Mucosa of rectum (tissue), 2 donors: ENCODE measurements at regions not wholly inside any gene's neighbourhood (a gene's known extent, or its start where the extent isn't known, plus 50 kb on each side); places are given as distances from the start of the nearest gene placed in this dataset.
"Not testable (repeated sequence)": the region's sequence is repeated elsewhere in the genome, so short reads cannot be mapped to it uniquely, and the experiment has no call there.

Source experiments
- H3K27ac ChIP-seq, 2 donors: one replicate each; pipeline ENCODE4 v1.7.0; 2013; ENCODE audit warnings: inconsistent platforms in 2 of 2, low read depth in 2 of 2, low read length in 2 of 2
- H3K27me3 ChIP-seq, 2 donors: one replicate each; pipeline ENCODE4 v1.7.0; 2013; ENCODE audit warnings: low read length in 2 of 2; ENCODE audit not compliant: control insufficient read depth in 2 of 2, insufficient read depth in 2 of 2
- H3K36me3 ChIP-seq, 2 donors: one replicate each; pipeline ENCODE4 v1.7.0; 2013; ENCODE audit warnings: low read length in 2 of 2; ENCODE audit not compliant: control insufficient read depth in 2 of 2, insufficient read depth in 2 of 2
- H3K4me1 ChIP-seq, 2 donors: one replicate each; pipeline ENCODE4 v1.7.0; 2013; ENCODE audit warnings: low read length in 2 of 2, mild to moderate bottlenecking in 1 of 2; ENCODE audit not compliant: control insufficient read depth in 2 of 2, insufficient read depth in 2 of 2
- H3K4me3 ChIP-seq, 2 donors: one replicate each; pipeline ENCODE4 v1.7.0; 2013; ENCODE audit warnings: low read length in 2 of 2
- H3K9ac ChIP-seq, 2 donors: one replicate each; pipeline ENCODE4 v1.7.0; 2013; ENCODE audit warnings: low read length in 2 of 2, low read depth in 1 of 2, mild to moderate bottlenecking in 1 of 2
- H3K9me3 ChIP-seq, 2 donors: one replicate each; pipeline ENCODE4 v1.7.0; 2013; ENCODE audit warnings: low read length in 2 of 2; ENCODE audit not compliant: control insufficient read depth in 2 of 2
- donor health status: healthy.
- donor health status: Normal muscosa, but diverticular disease.

GRCh38 chr1:106319612-106320011, 736.9 kb upstream of the PRMT6 start:
- H3K27ac ChIP-seq, result no peak overlapping the region
- H3K9me3 ChIP-seq, result no peaks in the 10 kb centered on the region
- H3K4me1 ChIP-seq, result no peaks in the 10 kb centered on the region
- no peaks in the 10 kb centered on the region for H3K36me3 ChIP-seq
- H3K9ac ChIP-seq, result no peak overlapping the region
- no peak overlapping the region for H3K4me3 ChIP-seq
- no peaks in the 10 kb centered on the region for H3K27me3 ChIP-seq

GRCh38 chr1:106325600-106325999, 730.9 kb upstream of the PRMT6 start:
- no peak overlapping the region for H3K4me3 ChIP-seq

DNA sequence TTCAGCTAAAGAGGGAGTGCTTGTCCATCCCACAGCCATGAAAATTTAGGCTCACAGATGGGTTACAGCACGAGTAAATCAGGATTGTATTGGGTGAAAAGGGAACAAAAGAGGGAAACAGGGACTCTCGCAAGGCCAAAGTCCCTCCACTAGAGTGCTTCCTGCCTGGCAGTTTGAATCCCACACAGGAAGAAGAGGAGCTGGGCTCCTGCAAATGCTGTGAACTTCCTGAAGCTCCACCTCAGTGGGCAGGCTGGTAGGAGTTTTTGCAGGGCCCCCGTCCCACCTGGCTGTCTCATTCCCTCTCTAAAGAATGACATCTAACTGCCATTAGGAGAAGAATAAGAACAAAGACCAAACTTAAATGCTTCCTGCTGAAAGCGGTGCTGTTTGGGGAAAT, 712.0 kb upstream of the PRMT6 start:
- Histone ChIP-seq H3K9ac (no peak overlapping the region), H3K27ac (no peak overlapping the region), H3K36me3 (no peaks in the 10 kb centered on the region), H3K9me3 (peaks cover under 1 to 6% of the 10 kb centered on the region in 2 donors), H3K4me3 (no peak overlapping the region), H3K27me3 (no peaks in the 10 kb centered on the region), H3K4me1 (no peaks in the 10 kb centered on the region)

More at GRCh38 chr1:106325600-106325999, 730.9 kb upstream of the PRMT6 start:
- H3K27ac ChIP-seq, result no peak overlapping the region
- no peak overlapping the region for H3K9ac ChIP-seq
- H3K36me3 ChIP-seq, result no peaks in the 10 kb centered on the region
- no peaks in the 10 kb centered on the region for H3K9me3 ChIP-seq
- no peaks in the 10 kb centered on the region for H3K27me3 ChIP-seq
- no peaks in the 10 kb centered on the region for H3K4me1 ChIP-seq

GRCh38 chr1:106360252-106360651, 696.2 kb upstream of the PRMT6 start:
- Histone ChIP-seq H3K36me3 (no peaks in the 10 kb centered on the region), H3K9ac (no peak overlapping the region), H3K27me3 (no peaks in the 10 kb centered on the region), H3K9me3 (no peaks in the 10 kb centered on the region), H3K4me1 (no peaks in the 10 kb centered on the region), H3K4me3 (no peak overlapping the region), H3K27ac (no peak overlapping the region)

DNA sequence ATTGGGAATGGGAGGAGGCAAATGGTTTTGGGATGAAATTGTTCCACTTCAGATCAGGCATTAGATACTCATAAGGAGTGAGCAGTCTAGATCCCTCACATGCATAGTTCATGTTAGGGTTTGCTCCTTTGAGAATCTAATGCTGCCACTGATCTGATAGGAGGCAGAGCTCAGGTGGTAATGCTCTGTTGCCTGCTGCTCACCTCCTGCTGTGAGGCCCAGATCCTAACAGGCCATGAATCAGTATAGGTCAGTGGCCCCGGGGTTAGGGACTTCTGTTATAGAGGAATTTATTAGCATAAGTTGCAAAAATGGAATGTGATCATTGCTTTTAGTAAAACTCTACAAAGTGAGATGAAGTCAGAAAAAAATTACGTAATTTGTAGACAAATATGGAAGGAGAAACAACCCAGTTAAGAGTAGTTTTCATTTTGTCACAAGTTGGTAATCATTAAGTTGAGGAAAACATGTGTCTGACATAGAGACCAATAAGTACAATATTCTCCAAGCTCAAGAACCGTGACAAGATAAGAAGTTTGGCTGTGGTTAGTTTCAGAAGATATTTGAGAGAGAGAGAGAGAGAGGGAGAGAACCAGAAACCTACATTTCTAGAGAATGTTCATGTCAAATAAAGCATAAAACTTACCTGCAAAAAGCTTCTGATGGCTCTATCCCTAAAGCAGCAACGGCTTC, 689.7 kb upstream of the PRMT6 start:
- Histone ChIP-seq H3K27ac (no peak overlapping the region), H3K9me3 (no peaks in the 10 kb centered on the region), H3K4me1 (no peaks in the 10 kb centered on the region)

DNA sequence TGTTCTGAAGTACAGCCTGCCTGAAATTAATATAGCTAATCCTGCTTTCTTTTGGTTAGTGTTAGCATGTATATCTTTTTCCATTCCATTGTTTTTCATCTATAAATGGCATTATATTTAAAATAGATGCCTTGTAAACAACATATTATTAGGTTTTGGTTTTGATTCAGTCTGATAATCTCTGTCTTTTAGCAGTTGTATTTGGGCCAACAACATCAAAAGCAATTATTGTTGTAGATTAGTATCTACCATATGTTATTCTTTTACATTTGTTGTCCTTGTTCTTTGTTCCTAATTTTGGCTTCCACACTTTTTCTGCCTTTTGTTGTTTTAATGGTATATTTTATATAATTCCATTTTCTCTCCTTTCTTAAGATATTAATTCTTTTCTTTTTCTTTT, 678.2 kb upstream of the PRMT6 start:
- no peaks in the 10 kb centered on the region for H3K27me3 ChIP-seq
- H3K36me3 ChIP-seq, result no peaks in the 10 kb centered on the region
- no peaks in the 10 kb centered on the region for H3K4me1 ChIP-seq
- H3K9ac ChIP-seq, result no peak overlapping the region
- no peaks in the 10 kb centered on the region for H3K9me3 ChIP-seq
- no peak overlapping the region for H3K4me3 ChIP-seq
- no peak overlapping the region for H3K27ac ChIP-seq

More for the DNA sequence above, 689.7 kb upstream of the PRMT6 start:
- no peaks in the 10 kb centered on the region for H3K27me3 ChIP-seq
- H3K4me3 ChIP-seq, result no peak overlapping the region
- no peak overlapping the region for H3K9ac ChIP-seq
- H3K36me3 ChIP-seq, result no peaks in the 10 kb centered on the region

- H3K4me3 ChIP-seq, result no peak overlapping the region
- H3K27me3 ChIP-seq, result no peaks in the 10 kb centered on the region
- no peaks in the 10 kb centered on the region for H3K36me3 ChIP-seq
- no peak overlapping the region for H3K9ac ChIP-seq
- H3K9me3 ChIP-seq, result no peaks in the 10 kb centered on the region
- H3K27ac ChIP-seq, result no peak overlapping the region
- no peaks in the 10 kb centered on the region for H3K4me1 ChIP-seq
Observed at GRCh38 chr1:106380772-106381171, 675.7 kb upstream of the PRMT6 start.

DNA sequence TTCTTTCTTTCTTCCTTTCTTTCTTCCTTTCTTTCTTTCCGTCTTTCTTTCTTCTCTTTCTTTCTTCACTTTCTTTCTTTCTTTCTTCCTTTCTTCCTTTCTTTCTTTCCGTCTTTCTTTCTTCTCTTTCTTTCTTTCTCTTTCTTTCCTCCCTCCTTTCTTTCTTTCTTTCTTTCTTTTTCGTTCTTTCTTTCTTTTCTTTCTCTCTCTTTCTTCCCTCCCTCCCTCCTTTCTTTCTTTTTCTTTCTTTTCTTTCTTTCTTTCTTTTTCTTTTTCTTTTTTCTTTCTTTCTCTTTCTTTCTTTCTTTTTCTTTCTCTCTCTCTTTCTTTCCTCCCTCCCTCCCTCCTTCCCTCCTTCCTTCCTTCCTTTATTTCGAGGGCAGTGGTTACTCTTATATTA, 667.3 kb upstream of the PRMT6 start:
- H3K4me3 ChIP-seq, H3K27ac ChIP-seq, H3K9ac ChIP-seq, H3K27me3 ChIP-seq, H3K4me1 ChIP-seq, H3K36me3 ChIP-seq, H3K9me3 ChIP-seq: not testable (repeated sequence)

DNA sequence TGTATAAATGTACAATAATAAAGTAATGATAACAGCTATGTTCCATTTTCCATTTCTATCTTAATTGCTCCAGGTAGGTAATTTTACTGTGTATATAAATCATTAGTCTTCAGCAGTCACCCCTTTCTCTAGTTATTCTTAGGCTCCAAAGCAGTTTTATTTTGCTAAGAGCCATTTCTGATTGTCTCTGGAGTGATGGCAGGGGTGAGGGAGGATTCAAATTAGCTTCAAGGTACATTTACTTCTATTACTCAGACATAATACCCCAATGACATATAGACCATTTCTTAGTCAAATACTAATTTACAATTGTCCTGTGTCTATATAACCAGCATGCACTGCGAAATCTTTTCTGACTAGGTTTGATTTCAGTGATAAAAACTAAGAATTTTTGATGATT, 663.4 kb upstream of the PRMT6 start:
- Histone ChIP-seq H3K27ac (no peak overlapping the region), H3K9me3 (no peaks in the 10 kb centered on the region), H3K4me3 (no peak overlapping the region), H3K4me1 (no peaks in the 10 kb centered on the region), H3K27me3 (no peaks in the 10 kb centered on the region), H3K9ac (no peak overlapping the region), H3K36me3 (no peaks in the 10 kb centered on the region)

GRCh38 chr1:106396020-106396419, 660.5 kb upstream of the PRMT6 start:
- Histone ChIP-seq H3K4me3 (no peak overlapping the region), H3K27ac (no peak overlapping the region), H3K36me3 (no peaks in the 10 kb centered on the region), H3K9me3 (no peaks in the 10 kb centered on the region), H3K27me3 (no peaks in the 10 kb centered on the region), H3K4me1 (no peaks in the 10 kb centered on the region), H3K9ac (no peak overlapping the region)

- Histone ChIP-seq H3K4me1 (no peaks in the 10 kb centered on the region), H3K9ac (no peak overlapping the region), H3K36me3 (no peaks in the 10 kb centered on the region), H3K27ac (no peak overlapping the region), H3K4me3 (no peak overlapping the region), H3K27me3 (no peaks in the 10 kb centered on the region), H3K9me3 (no peaks in the 10 kb centered on the region)
Observed at GRCh38 chr1:106398391-106398790, 658.1 kb upstream of the PRMT6 start.
